GM19467 (cell line): ENCODE measurements at regions not wholly inside any gene's neighbourhood (a gene's known extent, or its start where the extent isn't known, plus 50 kb on each side); places are given as distances from the start of the nearest gene placed in this dataset.

Experiments
- ATAC-seq: cut with Tn5 transposase; IDR thresholded peaks from one replicate; pipeline ENCODE4 v1.9.1; 2021; ENCODE audit warnings: mild to moderate bottlenecking, moderate library complexity; ENCODE audit not compliant: unreplicated experiment

DNA sequence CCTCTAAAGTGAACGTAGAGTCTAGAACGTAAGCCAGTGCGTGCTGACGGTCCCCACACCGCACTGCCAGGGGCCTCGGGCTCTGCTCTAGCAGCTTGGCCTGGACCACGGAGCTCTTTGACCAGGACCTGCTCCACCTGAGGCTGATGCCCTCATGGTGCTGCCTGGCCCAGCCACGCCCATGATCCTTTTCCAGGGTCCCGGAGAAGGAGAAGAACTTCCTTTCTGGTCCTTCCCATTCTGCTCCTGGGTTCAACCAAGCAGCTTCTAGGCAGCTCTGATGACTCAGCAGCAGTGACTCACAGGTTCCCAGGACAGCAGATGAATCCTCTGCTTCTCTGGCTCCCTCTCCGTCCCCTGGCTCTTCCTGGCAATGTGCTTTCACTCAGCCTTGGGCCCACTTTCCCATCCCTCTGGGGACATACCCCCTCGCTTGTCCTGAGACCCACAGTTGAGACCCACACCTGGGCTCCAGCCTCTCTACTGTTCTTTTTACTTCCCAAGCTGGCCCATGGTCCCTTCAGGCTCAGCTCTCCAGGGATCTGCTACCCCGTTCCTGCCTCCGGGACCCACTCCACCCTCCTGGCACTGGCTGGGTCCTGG is 246.3 kb upstream of the RAB4A start:
- ATAC-seq, result no peak

DNA sequence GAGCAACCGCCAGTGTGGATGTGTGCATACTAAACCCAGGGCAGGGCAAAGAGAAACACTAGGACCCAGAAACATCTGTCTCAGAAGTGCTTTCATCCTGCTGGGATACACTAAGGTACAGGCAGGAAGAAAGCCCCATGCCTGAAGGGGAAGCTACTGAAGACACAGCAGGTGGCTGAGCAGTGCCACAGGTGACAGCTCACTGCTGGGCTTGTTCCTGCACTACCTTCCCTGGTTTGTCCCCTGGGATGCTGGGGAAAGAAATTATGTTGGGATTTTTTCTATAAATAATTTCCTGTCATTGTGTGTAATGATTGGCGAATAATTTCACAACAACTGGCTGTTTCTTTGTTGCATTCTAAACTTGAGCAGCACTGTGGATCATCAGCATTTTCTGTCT is 245.3 kb upstream of the RAB4A start:
- ATAC-seq, result no peak

- no peak for ATAC-seq
These were observed 243.8 kb upstream of the RAB4A start for GRCh38 chr1:229027158-229027557.

GRCh38 chr1:229027622-229028182 is 243.2 kb upstream of the RAB4A start:
- ATAC-seq, result no peak

DNA sequence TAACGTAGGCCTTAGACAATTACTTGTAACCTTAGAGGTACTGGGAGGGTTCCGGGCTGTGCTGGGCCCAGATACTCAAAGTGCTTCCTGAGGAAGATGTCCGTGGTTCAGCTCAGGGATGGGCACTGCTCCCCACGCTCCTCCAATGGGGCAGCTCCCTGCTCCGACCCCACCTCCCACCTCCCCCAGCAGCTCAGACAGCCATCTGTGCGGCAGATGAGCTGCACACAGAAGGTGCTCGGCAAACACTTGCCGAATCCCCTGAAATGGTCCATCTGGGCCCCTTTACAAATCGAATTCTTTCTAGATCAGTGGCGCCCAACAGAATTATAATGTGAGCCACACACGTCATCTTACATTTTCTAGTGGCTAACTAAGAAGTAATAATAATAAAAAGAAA is 242.4 kb upstream of the RAB4A start:
- ATAC-seq, result no peak

GRCh38 chr1:229028987-229029878 is 241.7 kb upstream of the RAB4A start:
- ATAC-seq, result no peak

- no peak for ATAC-seq
These were observed 241.1 kb upstream of the RAB4A start for GRCh38 chr1:229029879-229030235.

- ATAC-seq, result no peak
These were observed 240.3 kb upstream of the RAB4A start for GRCh38 chr1:229030630-229031029.

DNA sequence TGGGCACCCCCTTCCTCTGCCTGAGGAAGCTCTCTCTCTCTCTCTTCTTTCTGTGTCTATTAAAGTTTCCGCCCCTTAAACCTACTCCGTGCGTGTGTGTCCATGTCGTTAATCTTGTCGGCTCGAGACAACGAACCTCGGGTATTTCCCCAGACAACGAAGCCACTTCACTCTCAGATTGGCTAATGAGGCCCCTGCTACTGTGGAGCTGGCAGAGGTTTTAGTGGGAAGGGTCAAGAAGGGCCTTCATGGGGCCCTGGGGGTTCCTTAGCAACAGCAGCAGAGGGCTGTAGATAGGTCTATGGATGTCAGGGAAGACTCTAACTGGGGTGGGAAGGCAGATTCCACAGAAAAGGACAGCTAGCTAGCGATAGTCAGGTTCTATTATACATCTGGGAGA is 239.8 kb upstream of the RAB4A start:
- no peak for ATAC-seq

DNA sequence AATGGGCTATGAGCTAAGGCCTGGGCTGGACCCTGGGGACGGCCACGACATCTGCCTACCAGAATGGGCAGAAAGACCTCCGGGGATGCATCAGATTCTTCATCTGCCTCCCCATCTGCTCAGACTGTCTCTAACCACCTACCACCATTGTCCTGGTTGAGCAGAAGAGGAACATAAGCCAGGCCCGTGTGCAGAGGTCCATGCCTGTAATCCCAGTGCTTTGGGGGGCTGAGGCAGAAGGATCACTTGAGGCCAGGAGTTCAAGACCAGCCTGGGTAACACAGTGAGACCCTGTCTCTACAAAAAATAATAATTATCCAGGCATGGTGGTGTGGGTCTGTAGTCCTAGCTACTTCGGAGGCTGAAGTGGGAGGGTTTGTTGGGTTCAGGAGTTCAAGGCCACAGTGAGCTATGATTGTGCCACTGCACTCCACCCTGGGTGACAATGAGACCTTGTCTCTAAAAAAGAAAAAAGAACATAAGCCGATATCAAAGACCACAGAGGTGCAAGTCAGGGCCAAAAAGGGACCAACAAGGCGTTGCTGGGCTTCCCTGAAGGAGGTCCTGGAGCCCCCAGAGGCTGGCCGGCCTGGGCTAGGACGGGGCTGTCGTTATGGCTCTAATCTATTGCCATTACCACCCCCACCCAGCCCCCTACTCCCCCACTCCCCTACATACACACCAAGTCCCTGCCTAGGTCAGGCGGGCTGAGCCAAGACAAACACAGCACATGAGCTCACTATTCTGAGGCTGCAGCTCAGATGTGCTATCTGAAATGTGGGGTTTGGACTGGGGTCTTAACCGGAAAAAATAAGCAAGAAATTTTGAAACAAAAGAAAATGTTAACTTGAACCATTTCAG is 239.2 kb upstream of the RAB4A start:
- ATAC-seq, result no peak

DNA sequence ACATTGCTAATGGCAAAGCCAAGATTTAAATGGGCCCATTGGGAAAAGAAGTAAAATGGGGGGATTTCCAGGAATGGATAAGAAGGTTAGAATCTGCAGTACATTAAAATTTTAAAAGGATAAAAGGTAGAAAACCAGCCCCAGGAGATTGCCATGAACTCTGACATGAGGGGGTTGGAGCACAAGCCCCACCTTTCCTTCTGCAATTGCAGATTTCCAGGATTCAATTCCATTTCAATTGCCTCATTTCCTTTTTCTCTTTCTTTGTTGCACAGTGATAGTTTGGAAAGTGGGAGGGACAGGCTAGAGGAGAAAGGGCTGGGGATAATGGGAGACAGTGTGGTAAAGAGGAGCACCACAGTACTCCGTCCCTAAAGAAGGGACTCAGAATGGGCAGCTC is 238.5 kb upstream of the RAB4A start:
- ATAC-seq, result no peak

DNA sequence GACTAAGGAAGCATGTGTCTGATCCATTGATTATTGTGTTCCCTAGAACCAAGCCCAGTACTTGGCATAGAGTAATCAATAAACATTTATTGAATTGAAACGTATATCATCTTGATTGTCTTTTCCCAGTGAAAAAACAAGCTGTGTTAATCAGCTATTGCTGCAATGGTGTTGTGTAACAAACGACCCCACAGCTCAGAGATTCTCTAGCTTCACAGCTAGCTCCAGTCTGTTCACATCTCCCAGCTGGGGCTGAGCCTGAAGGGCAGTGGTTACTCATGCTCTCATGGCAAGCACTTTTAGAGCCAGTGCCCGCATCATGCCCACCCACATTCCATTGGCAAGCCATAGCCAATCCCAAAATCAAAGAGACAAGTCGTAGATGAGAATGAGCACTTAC is 237.4 kb upstream of the RAB4A start:
- ATAC-seq, result no peak

DNA sequence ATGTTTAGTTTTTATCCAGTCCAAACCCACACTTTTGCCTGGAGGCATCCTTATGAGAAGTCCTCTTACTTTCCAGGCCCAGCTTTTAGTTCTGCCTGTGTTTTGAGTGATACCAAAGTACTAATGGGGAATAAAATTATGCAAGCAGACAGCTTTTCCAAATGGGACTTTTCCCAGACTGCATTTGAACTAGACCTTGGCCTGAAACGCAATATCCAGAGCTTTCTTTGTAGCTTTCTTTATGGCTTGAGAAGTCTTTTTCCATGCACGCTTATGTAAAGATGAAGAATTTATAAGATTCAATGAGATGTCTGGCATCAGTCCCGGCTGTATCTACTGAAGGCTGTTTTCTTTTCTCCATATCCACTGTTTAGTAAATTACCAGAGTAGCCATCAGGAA is 236.6 kb upstream of the RAB4A start:
- ATAC-seq, result no peak

GRCh38 chr1:229035054-229035747 is 235.7 kb upstream of the RAB4A start:
- no peak for ATAC-seq

DNA sequence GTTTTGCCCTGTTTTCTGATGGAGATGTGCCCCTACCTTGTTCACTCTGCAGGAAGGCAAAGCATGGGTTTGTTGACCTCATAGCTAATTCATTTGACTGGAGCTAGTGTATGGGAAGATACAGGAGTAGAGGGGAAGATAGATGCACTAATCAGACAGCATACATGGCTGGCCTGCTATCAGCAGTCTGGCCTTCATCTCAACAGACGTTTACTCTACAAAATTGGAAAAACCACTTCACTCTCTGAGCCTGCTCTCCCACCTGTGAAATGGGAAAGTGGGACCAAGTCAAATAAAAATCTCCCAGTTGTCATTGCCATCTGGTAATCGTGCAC is 235.2 kb upstream of the RAB4A start:
- no peak for ATAC-seq

GRCh38 chr1:229037806-229038405 is 233.0 kb upstream of the RAB4A start:
- ATAC-seq, result no peak

GRCh38 chr1:229040630-229041358 is 230.1 kb upstream of the RAB4A start:
- no peak for ATAC-seq

DNA sequence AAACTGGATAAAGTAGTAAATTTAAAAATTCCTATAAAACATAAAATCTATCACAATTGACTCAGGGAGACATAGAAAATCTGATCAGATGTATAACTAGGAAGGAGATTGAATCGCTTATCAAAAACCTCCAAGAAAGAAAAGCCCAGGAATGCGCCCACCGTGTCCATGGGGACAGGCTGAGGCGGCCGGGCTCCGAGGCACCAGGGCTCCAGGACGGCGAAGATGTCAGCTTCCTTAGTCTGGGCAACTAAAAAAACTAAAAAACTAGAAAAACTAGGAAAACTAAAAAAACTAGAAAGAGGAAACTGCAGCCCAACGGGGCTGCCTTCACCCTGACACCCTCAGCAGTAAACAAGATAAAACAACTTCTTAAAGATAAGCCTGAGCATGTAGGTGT is 229.0 kb upstream of the RAB4A start:
- no peak for ATAC-seq

DNA sequence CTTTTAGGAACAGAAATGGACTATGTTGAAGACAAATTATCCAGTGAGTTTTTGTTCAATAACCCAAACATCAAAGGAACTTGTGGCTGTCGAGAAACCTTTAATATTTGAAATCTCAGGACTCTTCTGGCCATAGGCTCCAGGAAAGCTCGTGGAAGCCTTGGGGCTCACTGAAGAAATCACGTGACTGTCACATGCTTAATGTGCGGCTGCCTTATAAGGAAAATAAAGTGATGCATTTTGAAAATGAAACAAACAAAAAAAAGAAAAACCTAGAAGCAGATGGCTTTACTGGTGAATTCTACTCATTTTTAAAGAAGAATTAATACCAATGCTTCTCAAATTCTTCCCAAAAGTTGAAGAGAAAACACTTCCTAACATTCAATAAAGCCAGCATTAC is 228.4 kb upstream of the RAB4A start:
- ATAC-seq, result no peak

- ATAC-seq, result no peak
These were observed 227.8 kb upstream of the RAB4A start for GRCh38 chr1:229043115-229043514.
